ENCODE measurements at regions not wholly inside any gene's neighbourhood (a gene's known extent, or its start where the extent isn't known, plus 50 kb on each side); places are given as distances from the start of the nearest gene placed in this dataset.

DNA sequence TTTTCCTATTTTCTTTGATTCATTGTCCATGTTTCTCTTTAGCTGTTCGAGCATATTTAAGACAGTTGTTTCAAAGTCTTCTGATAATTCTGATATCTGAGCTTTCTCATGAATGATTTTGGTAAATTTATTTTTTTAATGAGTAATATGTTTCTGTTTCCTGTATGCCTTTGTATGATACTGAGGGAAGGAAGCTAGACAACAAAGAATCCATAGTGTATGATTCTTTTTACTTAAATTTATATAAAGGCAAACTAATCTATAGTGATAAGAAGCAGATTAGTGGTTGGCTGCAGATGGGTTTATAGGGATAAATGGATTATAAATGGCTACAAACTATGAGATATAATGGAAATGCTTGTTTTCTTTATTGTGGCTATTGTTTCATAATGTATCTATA, 352.7 kb upstream of the CDH2 start:
- in situ Hi-C loops (cut with MboI) (no loop called here), intact Hi-C loops (cut with micrococcal nuclease; ENCODE audit: unreplicated experiment) (no loop called here)
- H3K9ac ChIP-seq (ENCODE audit: control insufficient read depth, insufficient read depth, low read length): no peak overlapping the region
- ChIA-PET POLR2A (no interaction called here), RAD21 (ENCODE audit: unreplicated experiment) (no interaction called here), CTCF (no interaction called here), SMC1A (ENCODE audit: uncharacterized antibody, unreplicated experiment) (no interaction called here)
- H4K20me1 ChIP-seq (ENCODE audit: control insufficient read depth, insufficient read depth): no peaks in the 10 kb centered on the region
- H2AFZ ChIP-seq (ENCODE audit: control insufficient read depth, low read depth, low read length): no peak overlapping the region
- no peaks in the 10 kb centered on the region for H3K36me3 ChIP-seq (ENCODE audit: control insufficient read depth in 2 of 2, insufficient read depth in 2 of 2, low read length in 1 of 2)
- FAIRE-seq: no peak
- no peak for DNase-seq (ENCODE audit: low read depth, low spot score)
- no peak overlapping the region for H3K4me2 ChIP-seq (ENCODE audit: control insufficient read depth, insufficient read depth)
- ATAC-seq: no peak
- BruUV-seq (replicated peaks): no TSS peak
- 0% methylated on average over 1 of the region's 1 CpG for WGBS (ENCODE audit: insufficient coverage, insufficient replicate concordance, low lambda C conversion rate, missing lambda C conversion rate)
- TF ChIP-seq, protein P1, sequence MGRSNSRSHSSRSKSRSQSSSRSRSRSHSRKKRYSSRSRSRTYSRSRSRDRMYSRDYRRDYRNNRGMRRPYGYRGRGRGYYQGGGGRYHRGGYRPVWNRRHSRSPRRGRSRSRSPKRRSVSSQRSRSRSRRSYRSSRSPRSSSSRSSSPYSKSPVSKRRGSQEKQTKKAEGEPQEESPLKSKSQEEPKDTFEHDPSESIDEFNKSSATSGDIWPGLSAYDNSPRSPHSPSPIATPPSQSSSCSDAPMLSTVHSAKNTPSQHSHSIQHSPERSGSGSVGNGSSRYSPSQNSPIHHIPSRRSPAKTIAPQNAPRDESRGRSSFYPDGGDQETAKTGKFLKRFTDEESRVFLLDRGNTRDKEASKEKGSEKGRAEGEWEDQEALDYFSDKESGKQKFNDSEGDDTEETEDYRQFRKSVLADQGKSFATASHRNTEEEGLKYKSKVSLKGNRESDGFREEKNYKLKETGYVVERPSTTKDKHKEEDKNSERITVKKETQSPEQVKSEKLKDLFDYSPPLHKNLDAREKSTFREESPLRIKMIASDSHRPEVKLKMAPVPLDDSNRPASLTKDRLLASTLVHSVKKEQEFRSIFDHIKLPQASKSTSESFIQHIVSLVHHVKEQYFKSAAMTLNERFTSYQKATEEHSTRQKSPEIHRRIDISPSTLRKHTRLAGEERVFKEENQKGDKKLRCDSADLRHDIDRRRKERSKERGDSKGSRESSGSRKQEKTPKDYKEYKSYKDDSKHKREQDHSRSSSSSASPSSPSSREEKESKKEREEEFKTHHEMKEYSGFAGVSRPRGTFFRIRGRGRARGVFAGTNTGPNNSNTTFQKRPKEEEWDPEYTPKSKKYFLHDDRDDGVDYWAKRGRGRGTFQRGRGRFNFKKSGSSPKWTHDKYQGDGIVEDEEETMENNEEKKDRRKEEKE (IDR thresholded peaks at IDR 0.05): no peak
- TF ChIP-seq BMI1 (IDR thresholded peaks at IDR 0.05; ENCODE audit: borderline replicate concordance): no peak
- H3K79me2 ChIP-seq (ENCODE audit: control insufficient read depth, insufficient read depth, low read length): no peaks in the 10 kb centered on the region
- no peaks in the 10 kb centered on the region for H3K9me3 ChIP-seq (replicated peaks; ENCODE audit: control insufficient read depth, insufficient read depth, low read length)
- H3K27me3 ChIP-seq (replicated peaks in 1 of 2; ENCODE audit: control insufficient read depth in 2 of 2, insufficient read depth in 2 of 2, low read length in 1 of 2): no peaks in the 10 kb centered on the region
- H3K27ac ChIP-seq (ENCODE audit: control insufficient read depth, insufficient read depth): no peak overlapping the region
- no peaks in the 10 kb centered on the region for H3K4me1 ChIP-seq (ENCODE audit: control insufficient read depth, insufficient read depth, low read length)
- H3K4me3 ChIP-seq: no peak overlapping the region

DNA sequence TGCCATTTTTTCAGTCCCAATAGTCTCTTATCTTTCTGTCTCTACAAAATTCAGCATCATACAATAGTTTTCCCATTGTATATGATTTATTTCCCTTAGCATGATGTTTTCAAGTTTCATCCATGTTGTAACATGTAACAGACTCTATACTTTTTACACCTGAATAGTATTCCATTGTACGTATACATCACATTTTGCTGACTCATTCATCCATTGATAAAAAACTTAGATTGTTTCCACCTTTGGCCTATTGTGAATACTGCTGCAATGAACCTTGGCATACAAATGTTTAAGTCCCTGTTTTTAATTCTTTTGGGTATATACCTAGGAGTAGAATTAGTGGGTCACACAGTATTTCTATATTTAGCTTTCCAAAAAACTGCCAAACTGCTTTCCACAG, 349.3 kb upstream of the CDH2 start:
- no peaks in the 10 kb centered on the region for H4K20me1 ChIP-seq (ENCODE audit: control insufficient read depth, insufficient read depth)
- no TSS peak for BruUV-seq (replicated peaks)
- ChIA-PET POLR2A (no interaction called here), CTCF (interaction anchor here (0.6 kb wide), 1 partner anchor 125 kb away, joined by 3 read pairs; no protein-coding TSS in a partner anchor), RAD21 (ENCODE audit: unreplicated experiment) (no interaction called here), SMC1A (ENCODE audit: uncharacterized antibody, unreplicated experiment) (no interaction called here)
- H3K36me3 ChIP-seq (ENCODE audit: control insufficient read depth in 2 of 2, insufficient read depth in 2 of 2, low read length in 1 of 2): no peaks in the 10 kb centered on the region
- intact Hi-C loops (cut with micrococcal nuclease; ENCODE audit: unreplicated experiment) (no loop called here), in situ Hi-C loops (cut with MboI) (no loop called here)
- no peak overlapping the region for H3K4me3 ChIP-seq
- no peak overlapping the region for H3K27ac ChIP-seq (ENCODE audit: control insufficient read depth, insufficient read depth)
- H3K27me3 ChIP-seq (replicated peaks in 1 of 2; ENCODE audit: control insufficient read depth in 2 of 2, insufficient read depth in 2 of 2, low read length in 1 of 2): no peaks in the 10 kb centered on the region
- no peak overlapping the region for H3K9ac ChIP-seq (ENCODE audit: control insufficient read depth, insufficient read depth, low read length)
- FAIRE-seq (no peak), DNase-seq (ENCODE audit: low read depth, low spot score) (no peak), ATAC-seq (no peak)
- H3K4me2 ChIP-seq (ENCODE audit: control insufficient read depth, insufficient read depth): no peak overlapping the region
- H3K4me1 ChIP-seq (ENCODE audit: control insufficient read depth, insufficient read depth, low read length): no peaks in the 10 kb centered on the region
- no peak for TF ChIP-seq RAD51 (IDR thresholded peaks at IDR 0.05)
- no peak for TF ChIP-seq FOS (IDR thresholded peaks at IDR 0.05; ENCODE audit: borderline replicate concordance, extremely low read depth, insufficient read length)
- TF ChIP-seq, protein P2, sequence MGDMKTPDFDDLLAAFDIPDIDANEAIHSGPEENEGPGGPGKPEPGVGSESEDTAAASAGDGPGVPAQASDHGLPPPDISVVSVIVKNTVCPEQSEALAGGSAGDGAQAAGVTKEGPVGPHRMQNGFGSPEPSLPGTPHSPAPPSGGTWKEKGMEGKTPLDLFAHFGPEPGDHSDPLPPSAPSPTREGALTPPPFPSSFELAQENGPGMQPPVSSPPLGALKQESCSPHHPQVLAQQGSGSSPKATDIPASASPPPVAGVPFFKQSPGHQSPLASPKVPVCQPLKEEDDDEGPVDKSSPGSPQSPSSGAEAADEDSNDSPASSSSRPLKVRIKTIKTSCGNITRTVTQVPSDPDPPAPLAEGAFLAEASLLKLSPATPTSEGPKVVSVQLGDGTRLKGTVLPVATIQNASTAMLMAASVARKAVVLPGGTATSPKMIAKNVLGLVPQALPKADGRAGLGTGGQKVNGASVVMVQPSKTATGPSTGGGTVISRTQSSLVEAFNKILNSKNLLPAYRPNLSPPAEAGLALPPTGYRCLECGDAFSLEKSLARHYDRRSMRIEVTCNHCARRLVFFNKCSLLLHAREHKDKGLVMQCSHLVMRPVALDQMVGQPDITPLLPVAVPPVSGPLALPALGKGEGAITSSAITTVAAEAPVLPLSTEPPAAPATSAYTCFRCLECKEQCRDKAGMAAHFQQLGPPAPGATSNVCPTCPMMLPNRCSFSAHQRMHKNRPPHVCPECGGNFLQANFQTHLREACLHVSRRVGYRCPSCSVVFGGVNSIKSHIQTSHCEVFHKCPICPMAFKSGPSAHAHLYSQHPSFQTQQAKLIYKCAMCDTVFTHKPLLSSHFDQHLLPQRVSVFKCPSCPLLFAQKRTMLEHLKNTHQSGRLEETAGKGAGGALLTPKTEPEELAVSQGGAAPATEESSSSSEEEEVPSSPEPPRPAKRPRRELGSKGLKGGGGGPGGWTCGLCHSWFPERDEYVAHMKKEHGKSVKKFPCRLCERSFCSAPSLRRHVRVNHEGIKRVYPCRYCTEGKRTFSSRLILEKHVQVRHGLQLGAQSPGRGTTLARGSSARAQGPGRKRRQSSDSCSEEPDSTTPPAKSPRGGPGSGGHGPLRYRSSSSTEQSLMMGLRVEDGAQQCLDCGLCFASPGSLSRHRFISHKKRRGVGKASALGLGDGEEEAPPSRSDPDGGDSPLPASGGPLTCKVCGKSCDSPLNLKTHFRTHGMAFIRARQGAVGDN (IDR thresholded peaks at IDR 0.05): no peak
- 100% methylated on average over 1 of the region's 1 CpG for WGBS (ENCODE audit: insufficient coverage, insufficient replicate concordance, low lambda C conversion rate, missing lambda C conversion rate)
- H3K9me3 ChIP-seq (replicated peaks; ENCODE audit: control insufficient read depth, insufficient read depth, low read length): no peaks in the 10 kb centered on the region
- no peak overlapping the region for H2AFZ ChIP-seq (ENCODE audit: control insufficient read depth, low read depth, low read length)
- H3K79me2 ChIP-seq (ENCODE audit: control insufficient read depth, insufficient read depth, low read length): no peaks in the 10 kb centered on the region
